HCT116 (cell line): ENCODE measurements at regions not wholly inside any gene's neighbourhood (a gene's known extent, or its start where the extent isn't known, plus 50 kb on each side); places are given as distances from the start of the nearest gene placed in this dataset.

Experiments
- ATAC-seq: fragments of 200-7000 bp; cut with Tn5 transposase; 2 replicates; pipeline ENCODE4 v1.9.1; 2020; ENCODE audit warnings: mild to moderate bottlenecking, moderate library complexity
- BruUV-seq: library from RNA; stranded (reverse); fragments of 400-500 nt; replicated peaks from 2 replicates; lab custom pipeline; 2021; lab: Mats Ljungman, UMichigan
- CTCF ChIA-PET: fragments of 300-600 bp; sonication (Branson Sonifier 250); formaldehyde crosslinking; loops from one replicate; lab custom pipeline; 2021; ENCODE audit warnings: antibody characterized with exemption; lab: Charles Lee
- POLR2A ChIA-PET: fragments of 300-600, 350-600 bp; sonication (Branson Sonifier 250); formaldehyde crosslinking; loops from one replicate; lab custom pipeline; 2021; ENCODE audit warnings: antibody characterized with exemption; lab: Charles Lee
- RAD21 ChIA-PET, 2 experiments: fragments of 300-600 bp; sonication (Branson Sonifier 250); formaldehyde crosslinking; loops; one replicate each; lab custom pipeline; 2023; ENCODE audit warnings: low total read pairs in 2 of 2; ENCODE audit not compliant: uncharacterized antibody in 2 of 2, unreplicated experiment in 2 of 2, low non-redundant PET in 1 of 2; lab: Charles Lee
- DNase-seq: peaks from one replicate; pipeline ENCODE4 v3.0.0-alpha.2; 2010; ENCODE audit warnings: low read depth, low spot score
- H2AFZ ChIP-seq: fragments of 200-600 bp; shearing (Covaris generic), sonication (generic); 2 replicates; pipeline ENCODE4 v1.6.1; 2017; ENCODE audit warnings: low read depth, mixed run types, mixed read lengths, antibody characterized with exemption, low read length; ENCODE audit not compliant: poor library complexity, severe bottlenecking
- H3K27ac ChIP-seq: 2 replicates; pipeline ENCODE4 v1.5.1; 2012; ENCODE audit warnings: low read depth, low read length
- H3K27me3 ChIP-seq: fragments of 200-600 bp; sonication (generic); 2 replicates; pipeline ENCODE4 v1.6.1; 2016; ENCODE audit warnings: mixed run types, low read length, mixed read lengths; ENCODE audit not compliant: insufficient read depth
- H3K36me3 ChIP-seq, 2 experiments: fragments of 200-500 bp in 1 of 2; fragments of 200-600 bp in 1 of 2; sonication (Bioruptor generic) in 1 of 2; sonication (generic) in 1 of 2; 2 replicates each; pipeline versions ENCODE4 v1.5.1 to v1.6.1; 2014 to 2016; ENCODE audit warnings: low read length in 2 of 2, inconsistent platforms in 1 of 2, mixed read lengths in 1 of 2, mixed run types in 1 of 2; ENCODE audit not compliant: insufficient read depth in 2 of 2, control insufficient read depth in 1 of 2
- H3K4me1 ChIP-seq, 2 experiments: fragments of 200-600 bp in 1 of 2; sonication (generic) in 1 of 2; 2 replicates each; pipeline versions ENCODE4 v1.5.1 to v1.6.1; 2012 to 2017; ENCODE audit warnings: low read length in 2 of 2, inconsistent platforms in 1 of 2, mild to moderate bottlenecking in 1 of 2, mixed read lengths in 1 of 2, mixed run types in 1 of 2, moderate library complexity in 1 of 2; ENCODE audit not compliant: insufficient read depth in 2 of 2, control insufficient read depth in 1 of 2
- H3K4me2 ChIP-seq: fragments of 200-600 bp; sonication (generic); 2 replicates; pipeline ENCODE4 v1.6.1; 2017; ENCODE audit warnings: mixed run types, low read length, mixed read lengths
- H3K4me3 ChIP-seq, 2 experiments: fragments of 200-600 bp in 1 of 2; sonication (generic) in 1 of 2; replicated peaks in 1 of 2; 2 replicates each; pipeline ENCODE4 v1.5.1; 2011 to 2016; ENCODE audit warnings: low read length in 2 of 2, control low read depth in 1 of 2, low read depth in 1 of 2, mild to moderate bottlenecking in 1 of 2, mixed read lengths in 1 of 2, mixed run types in 1 of 2
- H3K79me2 ChIP-seq: fragments of 200-600 bp; sonication (generic); 2 replicates; pipeline ENCODE4 v1.6.1; 2017; ENCODE audit warnings: mild to moderate bottlenecking, mixed run types, low read length, moderate library complexity, mixed read lengths; ENCODE audit not compliant: insufficient read depth
- H3K9ac ChIP-seq: fragments of 200-600 bp; sonication (generic); 2 replicates; pipeline ENCODE4 v1.6.1; 2016; ENCODE audit warnings: low read length, mixed read lengths
- H3K9me2 ChIP-seq: fragments of 200-600 bp; sonication (generic), shearing (Covaris generic); 2 replicates; pipeline ENCODE4 v1.6.1; 2017; ENCODE audit warnings: mixed run types, mild to moderate bottlenecking, moderate library complexity; ENCODE audit not compliant: insufficient read depth
- H3K9me3 ChIP-seq, 2 experiments: fragments of 200-500 bp in 1 of 2; fragments of 200-600 bp in 1 of 2; sonication (Bioruptor generic) in 1 of 2; sonication (generic) in 1 of 2; 2 replicates each; pipeline ENCODE4 v1.6.1; 2014 to 2017; ENCODE audit warnings: low read length in 2 of 2, mixed read lengths in 2 of 2, inconsistent platforms in 1 of 2, low read depth in 1 of 2, mild to moderate bottlenecking in 1 of 2, mixed run types in 1 of 2, moderate library complexity in 1 of 2; ENCODE audit not compliant: control insufficient read depth in 1 of 2, insufficient read depth in 1 of 2
- H4K20me1 ChIP-seq: fragments of 200-600 bp; sonication (generic), shearing (Covaris generic); 2 replicates; pipeline ENCODE4 v1.6.1; 2017; ENCODE audit warnings: mixed run types, mild to moderate bottlenecking, moderate library complexity; ENCODE audit not compliant: insufficient read depth
- ATF3 ChIP-seq: IDR thresholded peaks from 2 replicates; pipeline ENCODE4 v1.6.1; 2012
- CBX3 ChIP-seq: IDR thresholded peaks from 2 replicates; pipeline ENCODE4 v1.6.1; 2012; ENCODE audit warnings: low read depth
- CEBPB ChIP-seq: IDR thresholded peaks from 2 replicates; pipeline ENCODE4 v1.6.1; 2012; ENCODE audit warnings: low read depth
- CTCF ChIP-seq, 3 experiments: fragments of 200-600 bp in 1 of 3; sonication (generic) in 1 of 3; IDR thresholded peaks in 2 of 3; conservative IDR thresholded peaks in 1 of 3; 2 replicates each; pipeline ENCODE4 v1.5.1; 2012 to 2017; ENCODE audit warnings: low read depth in 2 of 3, low read length in 2 of 3, antibody characterized with exemption in 1 of 3, borderline replicate concordance in 1 of 3, control low read depth in 1 of 3, mild to moderate bottlenecking in 1 of 3, mixed read lengths in 1 of 3, mixed run types in 1 of 3, moderate library complexity in 1 of 3; ENCODE audit not compliant: insufficient read depth in 1 of 3
- EGR1 ChIP-seq: IDR thresholded peaks from 2 replicates; pipeline ENCODE4 v1.6.1; 2012; ENCODE audit warnings: low read depth
- ELF1 ChIP-seq: IDR thresholded peaks from 2 replicates; pipeline ENCODE4 v1.6.1; 2012; ENCODE audit warnings: low read depth, borderline replicate concordance
- FOSL1 ChIP-seq: IDR thresholded peaks from 2 replicates; pipeline ENCODE4 v1.6.1; 2012; ENCODE audit warnings: low read depth
- JUND ChIP-seq: IDR thresholded peaks from 2 replicates; pipeline ENCODE4 v1.6.1; 2012
- MAX ChIP-seq: IDR thresholded peaks from 2 replicates; pipeline ENCODE4 v1.6.1; 2012
- POLR2A ChIP-seq: IDR thresholded peaks from 2 replicates; pipeline ENCODE4 v1.7.0; 2011; ENCODE audit warnings: borderline replicate concordance; ENCODE audit not compliant: insufficient read depth, insufficient read length; ENCODE audit errors: extremely low read depth
- POLR2AphosphoS5 ChIP-seq: IDR thresholded peaks from 2 replicates; pipeline ENCODE4 v1.6.1; 2011; ENCODE audit warnings: mild to moderate bottlenecking, low read depth, low read length, moderate library complexity
- RAD21 ChIP-seq: IDR thresholded peaks from 2 replicates; pipeline ENCODE4 v1.6.1; 2012; ENCODE audit warnings: low read depth, mild to moderate bottlenecking
- SP1 ChIP-seq: IDR thresholded peaks from 2 replicates; pipeline ENCODE4 v1.6.1; 2012; ENCODE audit warnings: low read depth
- SRF ChIP-seq: IDR thresholded peaks from 2 replicates; pipeline ENCODE4 v1.6.1; 2012; ENCODE audit warnings: low read depth
- TCF7L2 ChIP-seq: IDR thresholded peaks from 2 replicates; pipeline ENCODE4 v1.7.0; 2011; ENCODE audit warnings: borderline replicate concordance, inconsistent platforms; ENCODE audit not compliant: insufficient read depth, insufficient read length; ENCODE audit errors: extremely low read depth
- YY1 ChIP-seq: IDR thresholded peaks from 2 replicates; pipeline ENCODE4 v1.6.1; 2011; ENCODE audit warnings: low read length, low read depth, moderate library complexity, mild to moderate bottlenecking; ENCODE audit not compliant: insufficient replicate concordance; ENCODE audit errors: extremely low read depth
- ZNF274 ChIP-seq: fragments of 200-500 bp; sonication (Bioruptor generic); IDR thresholded peaks from 2 replicates; pipeline ENCODE4 v1.6.1; 2014; ENCODE audit warnings: mild to moderate bottlenecking, low read depth, low read length, inconsistent platforms
- intact Hi-C: fragments of 100-400 bp; cut with micrococcal nuclease; formaldehyde crosslinking; loops from 2 replicates; pipeline ENCODE4 v1.10.0; 2022
- TF ChIP-seq, protein P1 (sequence below): IDR thresholded peaks from 2 replicates; pipeline ENCODE4 v1.6.1; 2011; ENCODE audit warnings: mild to moderate bottlenecking, low read length, moderate library complexity; ENCODE audit not compliant: insufficient replicate concordance; ENCODE audit errors: extremely low read depth
- TF ChIP-seq, protein P2 (sequence below): IDR thresholded peaks from 2 replicates; pipeline ENCODE4 v1.6.1; 2012; ENCODE audit warnings: low read depth

GRCh38 chr16:29313559-29314048 is 92.9 kb downstream of the NPIPB11 start:
- intact Hi-C loops = no loop called here
- Histone ChIP-seq H3K27me3 (no peaks in the 10 kb centered on the region), H3K9me2 (no peaks in the 10 kb centered on the region), H3K4me1 (peaks cover 0 to 9% of the 10 kb centered on the region in 2 experiments; a peak in 2 of 4 replicates), H3K36me3 (no peaks in the 10 kb centered on the region), H3K79me2 (no peaks in the 10 kb centered on the region), H4K20me1 (no peaks in the 10 kb centered on the region), H3K4me3 (no peak overlapping the region), H2AFZ (no peak overlapping the region), H3K9me3 (no peaks in the 10 kb centered on the region), H3K27ac (no peak overlapping the region), H3K9ac (no peak overlapping the region), H3K4me2 (no peak overlapping the region)
- ChIA-PET RAD21 (no interaction called here), CTCF (no interaction called here), POLR2A (no interaction called here)
- no peak for ATAC-seq
- BruUV-seq = no TSS peak
- no peak for TF ChIP-seq SP1
- TF ChIP-seq POLR2AphosphoS5 = no peak
- no peak for TF ChIP-seq ATF3
- TF ChIP-seq ZNF274 = no peak
- no peak for TF ChIP-seq RAD21
- no peak for TF ChIP-seq MAX
- TF ChIP-seq, protein P1, sequence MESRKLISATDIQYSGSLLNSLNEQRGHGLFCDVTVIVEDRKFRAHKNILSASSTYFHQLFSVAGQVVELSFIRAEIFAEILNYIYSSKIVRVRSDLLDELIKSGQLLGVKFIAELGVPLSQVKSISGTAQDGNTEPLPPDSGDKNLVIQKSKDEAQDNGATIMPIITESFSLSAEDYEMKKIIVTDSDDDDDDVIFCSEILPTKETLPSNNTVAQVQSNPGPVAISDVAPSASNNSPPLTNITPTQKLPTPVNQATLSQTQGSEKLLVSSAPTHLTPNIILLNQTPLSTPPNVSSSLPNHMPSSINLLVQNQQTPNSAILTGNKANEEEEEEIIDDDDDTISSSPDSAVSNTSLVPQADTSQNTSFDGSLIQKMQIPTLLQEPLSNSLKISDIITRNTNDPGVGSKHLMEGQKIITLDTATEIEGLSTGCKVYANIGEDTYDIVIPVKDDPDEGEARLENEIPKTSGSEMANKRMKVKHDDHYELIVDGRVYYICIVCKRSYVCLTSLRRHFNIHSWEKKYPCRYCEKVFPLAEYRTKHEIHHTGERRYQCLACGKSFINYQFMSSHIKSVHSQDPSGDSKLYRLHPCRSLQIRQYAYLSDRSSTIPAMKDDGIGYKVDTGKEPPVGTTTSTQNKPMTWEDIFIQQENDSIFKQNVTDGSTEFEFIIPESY = no peak
- TF ChIP-seq POLR2A = no peak
- TF ChIP-seq, protein P2, sequence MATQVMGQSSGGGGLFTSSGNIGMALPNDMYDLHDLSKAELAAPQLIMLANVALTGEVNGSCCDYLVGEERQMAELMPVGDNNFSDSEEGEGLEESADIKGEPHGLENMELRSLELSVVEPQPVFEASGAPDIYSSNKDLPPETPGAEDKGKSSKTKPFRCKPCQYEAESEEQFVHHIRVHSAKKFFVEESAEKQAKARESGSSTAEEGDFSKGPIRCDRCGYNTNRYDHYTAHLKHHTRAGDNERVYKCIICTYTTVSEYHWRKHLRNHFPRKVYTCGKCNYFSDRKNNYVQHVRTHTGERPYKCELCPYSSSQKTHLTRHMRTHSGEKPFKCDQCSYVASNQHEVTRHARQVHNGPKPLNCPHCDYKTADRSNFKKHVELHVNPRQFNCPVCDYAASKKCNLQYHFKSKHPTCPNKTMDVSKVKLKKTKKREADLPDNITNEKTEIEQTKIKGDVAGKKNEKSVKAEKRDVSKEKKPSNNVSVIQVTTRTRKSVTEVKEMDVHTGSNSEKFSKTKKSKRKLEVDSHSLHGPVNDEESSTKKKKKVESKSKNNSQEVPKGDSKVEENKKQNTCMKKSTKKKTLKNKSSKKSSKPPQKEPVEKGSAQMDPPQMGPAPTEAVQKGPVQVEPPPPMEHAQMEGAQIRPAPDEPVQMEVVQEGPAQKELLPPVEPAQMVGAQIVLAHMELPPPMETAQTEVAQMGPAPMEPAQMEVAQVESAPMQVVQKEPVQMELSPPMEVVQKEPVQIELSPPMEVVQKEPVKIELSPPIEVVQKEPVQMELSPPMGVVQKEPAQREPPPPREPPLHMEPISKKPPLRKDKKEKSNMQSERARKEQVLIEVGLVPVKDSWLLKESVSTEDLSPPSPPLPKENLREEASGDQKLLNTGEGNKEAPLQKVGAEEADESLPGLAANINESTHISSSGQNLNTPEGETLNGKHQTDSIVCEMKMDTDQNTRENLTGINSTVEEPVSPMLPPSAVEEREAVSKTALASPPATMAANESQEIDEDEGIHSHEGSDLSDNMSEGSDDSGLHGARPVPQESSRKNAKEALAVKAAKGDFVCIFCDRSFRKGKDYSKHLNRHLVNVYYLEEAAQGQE = no peak
- no peak for TF ChIP-seq CBX3
- TF ChIP-seq TCF7L2 = no peak
- no peak for TF ChIP-seq JUND
- TF ChIP-seq ELF1 = no peak
- TF ChIP-seq CTCF (IDR thresholded peaks at IDR 0.05 in 2 of 3, conservative IDR thresholded peaks at IDR 0.05 in 1 of 3; ENCODE audit: borderline replicate concordance in 1 of 3, insufficient read depth in 1 of 3, low read depth in 2 of 3, low read length in 2 of 3) = no peak
- no peak for TF ChIP-seq FOSL1
- TF ChIP-seq YY1 = no peak
- no peak for TF ChIP-seq CEBPB
- TF ChIP-seq SRF = no peak
- no peak for TF ChIP-seq EGR1
- DNase-seq = no peak
